GM19239 (cell line): ENCODE measurements at regions not wholly inside any gene's neighbourhood (a gene's known extent, or its start where the extent isn't known, plus 50 kb on each side); places are given as distances from the start of the nearest gene placed in this dataset.

ENCODE experiments used
- DNase-seq: peaks from one replicate; pipeline ENCODE4 v3.0.0; 2011; ENCODE audit warnings: low spot score; ENCODE audit not compliant: insufficient read length
- FAIRE-seq: peaks from 2 replicates; lab custom pipeline; 2011; peaks lifted over from hg19 to GRCh38; lab: Jason Lieb, UNC

DNA sequence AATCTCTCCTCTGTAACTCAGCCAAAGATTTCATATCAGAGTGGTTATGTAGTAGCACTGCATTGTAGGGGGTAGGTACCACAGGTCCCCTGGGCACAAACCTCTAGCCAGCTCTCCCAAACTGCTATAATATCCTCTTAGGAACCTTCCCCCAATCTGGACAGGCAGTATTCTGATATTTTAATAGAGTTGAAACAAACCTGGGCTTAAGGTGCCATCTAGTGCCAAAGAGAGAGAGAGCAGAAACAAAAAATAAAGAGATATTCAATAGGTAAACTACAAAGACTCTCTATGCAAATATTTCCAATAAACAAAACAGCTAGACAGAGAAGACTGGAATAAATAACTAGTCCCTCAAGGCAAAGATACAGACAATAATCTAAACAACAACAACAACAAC lies 1070.0 kb downstream of the CDH11 start:
- DNase-seq (no peak), FAIRE-seq (no peak)

DNA sequence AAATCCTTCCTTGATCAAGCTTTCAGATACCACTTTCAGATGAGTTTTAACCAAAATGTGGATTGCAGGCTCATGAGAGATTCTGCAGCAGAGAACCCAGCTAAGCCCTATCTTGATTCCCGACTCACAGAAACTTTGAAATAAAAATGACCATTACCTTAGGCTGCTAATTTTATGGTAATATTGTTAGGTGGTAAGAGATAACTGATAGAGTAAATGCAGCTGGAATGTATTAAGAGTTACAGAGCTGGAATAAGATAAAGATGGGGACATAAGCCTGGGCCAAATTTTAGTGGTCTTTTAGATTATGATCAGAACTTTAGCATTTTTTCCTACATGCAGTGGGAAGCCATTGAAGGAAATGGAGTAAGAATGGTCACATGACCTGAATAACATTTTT lies 1074.0 kb downstream of the CDH11 start:
- FAIRE-seq, result no peak
- no peak for DNase-seq

DNA sequence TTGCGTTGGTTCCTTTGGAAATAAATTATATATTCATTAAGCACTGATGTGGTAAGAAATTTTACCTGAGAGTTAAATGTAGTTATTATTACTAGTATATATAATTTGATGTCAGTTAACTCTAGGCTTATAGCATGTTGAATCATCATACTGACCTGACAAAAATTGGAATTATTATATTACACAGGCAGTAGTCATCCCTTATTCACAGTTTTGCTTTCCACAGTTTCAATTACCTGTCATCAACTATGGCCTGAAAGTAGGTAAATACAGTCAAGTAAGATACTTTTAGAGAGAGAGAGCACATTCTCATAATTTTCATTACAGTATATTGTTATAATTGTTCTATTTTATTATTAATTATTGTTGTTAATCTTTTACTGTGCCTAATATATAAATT lies 1074.7 kb downstream of the CDH11 start:
- FAIRE-seq (no peak), DNase-seq (no peak)

DNA sequence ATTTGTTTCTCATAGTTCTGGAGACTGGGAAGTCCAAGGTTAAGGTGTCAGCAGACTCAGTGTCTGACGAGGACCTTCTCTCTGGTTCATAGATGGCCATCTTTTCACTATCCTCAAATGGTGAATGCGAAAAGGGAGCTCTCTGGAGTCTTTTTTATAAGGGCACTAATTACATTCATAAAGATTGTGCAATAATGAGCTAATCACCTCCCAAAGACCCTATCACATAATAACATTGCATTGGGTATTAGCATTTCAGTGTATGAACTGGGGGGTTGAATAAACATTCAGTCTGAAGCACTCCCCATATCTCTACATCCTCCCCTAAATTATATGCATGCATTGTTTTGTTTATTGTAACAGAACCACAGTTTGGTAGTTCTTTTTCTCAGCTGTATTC lies 1086.5 kb downstream of the CDH11 start:
- FAIRE-seq (no peak), DNase-seq (no peak)

DNA sequence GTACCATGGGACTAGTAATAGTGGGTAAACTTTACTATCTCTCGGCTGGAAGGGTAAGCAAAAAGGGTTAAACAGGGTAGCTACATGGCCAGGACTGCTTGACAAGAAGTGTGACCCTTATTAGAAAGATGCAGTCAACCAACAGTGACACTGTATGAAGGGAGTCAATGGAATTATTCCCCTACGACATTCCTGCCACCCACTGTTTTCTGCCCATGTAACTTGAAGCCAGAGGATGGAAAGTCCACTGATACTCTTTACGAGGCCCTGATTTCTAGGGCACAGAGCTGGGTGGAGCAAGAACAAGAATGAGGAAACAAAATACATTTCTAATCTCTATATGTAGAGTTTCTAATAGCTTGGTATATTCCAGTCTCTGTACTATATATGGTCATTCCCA lies 1102.5 kb downstream of the CDH11 start:
- DNase-seq (no peak), FAIRE-seq (no peak)

DNA sequence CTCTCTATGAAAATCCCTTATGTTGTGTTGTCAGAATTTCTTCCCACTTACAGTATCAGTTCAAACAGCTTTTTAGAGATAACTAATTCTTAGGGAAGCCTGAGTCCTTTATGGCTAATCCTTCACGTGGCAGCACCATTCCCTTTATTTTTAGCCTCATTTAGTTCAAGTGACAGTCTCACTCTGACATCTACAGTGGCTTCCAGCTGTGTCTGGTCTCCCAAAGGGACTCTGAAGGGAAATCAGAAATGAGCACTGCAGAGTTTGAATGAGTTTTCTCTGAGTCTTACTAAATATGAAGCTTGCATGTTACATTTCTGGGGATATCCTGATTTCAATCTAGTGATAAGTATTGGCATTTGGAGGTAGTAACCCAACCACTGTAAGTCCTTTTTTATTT lies 1104.1 kb downstream of the CDH11 start:
- FAIRE-seq (no peak), DNase-seq (no peak)

DNA sequence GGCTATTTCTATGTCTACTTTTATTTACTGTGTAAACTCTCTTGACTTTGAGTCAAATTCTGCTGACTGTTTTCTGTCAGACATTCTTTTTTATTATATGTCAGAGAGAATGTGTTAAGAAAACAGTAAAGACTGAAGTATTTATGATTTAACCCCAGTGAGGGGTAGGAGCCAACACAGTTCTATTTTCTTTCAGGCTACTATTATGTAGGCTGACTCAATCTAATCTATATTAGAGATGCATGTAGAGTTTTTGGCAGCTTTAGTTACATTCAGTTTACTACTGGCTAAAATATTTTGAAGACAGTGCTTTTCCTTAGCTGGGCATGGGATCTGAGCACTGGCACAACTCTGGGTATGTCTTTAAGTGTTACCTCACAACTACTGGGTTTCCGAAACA lies 1108.0 kb downstream of the CDH11 start:
- FAIRE-seq (no peak), DNase-seq (no peak)

DNA sequence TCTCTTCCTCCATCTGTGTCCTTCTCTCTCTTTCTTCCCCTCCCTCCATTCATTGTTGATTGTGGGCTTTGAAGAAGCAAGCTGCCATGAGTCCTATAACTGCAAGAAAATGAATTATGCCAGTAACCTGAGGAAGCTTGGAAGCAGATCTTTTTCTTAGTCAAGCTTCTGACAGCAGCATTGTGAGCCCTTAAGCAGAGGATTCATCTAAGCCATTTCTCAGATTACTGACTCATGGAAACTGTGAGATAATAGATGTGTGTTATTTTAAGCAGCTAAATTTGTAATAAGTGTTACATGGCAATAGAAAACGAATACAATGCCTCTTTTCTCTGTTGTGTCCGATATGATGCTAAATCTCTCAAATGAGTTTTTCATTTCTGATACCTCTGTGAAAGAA lies 1109.7 kb downstream of the CDH11 start:
- DNase-seq (no peak), FAIRE-seq (no peak)

DNA sequence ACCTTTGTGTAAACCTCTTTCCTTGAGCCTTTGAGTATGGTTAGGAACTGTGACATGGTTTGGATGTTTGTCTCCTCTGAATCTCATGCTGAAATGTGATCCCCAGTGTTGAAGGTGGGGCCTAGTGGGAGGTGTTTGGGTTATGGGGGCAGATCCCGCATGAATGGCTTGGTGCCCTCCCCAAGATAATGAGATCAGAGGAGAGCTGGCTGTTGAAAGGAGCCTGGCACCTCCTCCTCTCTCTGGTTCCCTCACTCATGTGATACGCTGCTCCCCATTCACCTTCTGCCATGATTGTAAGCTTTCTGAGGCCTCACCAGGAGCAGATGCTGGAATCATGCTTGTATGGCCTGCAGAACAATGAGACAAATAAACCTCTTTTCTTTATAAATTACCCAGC lies 1110.2 kb downstream of the CDH11 start:
- no peak for DNase-seq
- FAIRE-seq, result no peak

DNA sequence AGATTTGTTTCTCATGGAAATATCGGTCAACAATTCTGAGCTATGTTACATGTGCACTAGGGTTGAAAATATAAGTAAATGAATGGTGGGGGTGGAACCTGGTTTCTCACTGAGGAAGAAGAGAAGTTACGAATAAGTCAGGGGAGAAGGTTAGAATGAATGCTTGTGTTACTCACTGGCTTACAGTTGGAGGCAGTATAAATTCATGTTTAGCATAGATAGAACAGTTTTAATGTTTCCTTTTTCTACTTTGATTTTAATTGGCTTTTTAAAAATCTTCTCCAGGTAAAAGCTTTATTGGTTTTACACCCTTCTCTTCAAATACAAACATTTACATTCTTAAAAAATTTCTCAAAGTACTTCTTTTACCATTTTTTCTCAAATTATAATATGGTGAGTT lies 1113.7 kb downstream of the CDH11 start:
- DNase-seq (no peak), FAIRE-seq (no peak)

DNA sequence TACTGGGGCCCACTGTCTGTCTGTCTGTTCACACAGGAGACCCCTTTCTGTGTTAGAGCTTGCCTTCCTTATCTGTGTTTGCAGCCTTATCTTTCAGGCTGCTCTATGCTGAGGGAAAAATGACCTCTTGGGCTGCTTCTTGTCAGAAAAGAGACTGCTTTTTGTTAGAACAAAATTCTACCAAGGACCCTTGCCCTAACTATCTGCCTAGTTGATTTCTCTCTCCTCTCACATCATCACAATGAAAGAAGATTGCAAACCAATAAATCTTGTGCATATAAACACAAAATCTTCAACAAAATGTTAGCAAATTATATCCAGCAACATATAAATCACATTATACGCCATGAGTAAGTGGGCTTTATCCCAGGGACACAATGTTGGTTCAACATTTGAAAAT lies 1117.7 kb downstream of the CDH11 start:
- FAIRE-seq, result no peak
- DNase-seq, result no peak

DNA sequence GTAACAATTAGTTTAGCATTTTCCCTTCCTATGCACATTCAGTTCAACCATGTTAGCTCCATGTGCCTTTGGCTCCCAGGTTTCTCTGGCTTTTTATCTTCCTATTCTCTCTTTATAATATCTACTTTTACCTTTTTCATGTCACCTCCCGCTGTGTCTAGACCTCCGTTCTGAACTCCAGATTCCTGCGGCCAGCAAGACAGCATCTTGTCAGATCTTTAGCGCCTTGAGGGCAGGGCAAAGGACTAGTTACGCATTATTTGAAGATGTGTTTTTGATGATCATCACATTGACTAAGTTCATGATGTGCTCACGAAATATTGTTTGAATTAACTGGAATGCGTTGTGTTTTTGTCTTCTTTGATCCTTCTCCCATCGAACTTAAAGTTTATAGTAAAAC lies 1126.8 kb downstream of the CDH11 start:
- DNase-seq, result no peak
- FAIRE-seq, result no peak

DNA sequence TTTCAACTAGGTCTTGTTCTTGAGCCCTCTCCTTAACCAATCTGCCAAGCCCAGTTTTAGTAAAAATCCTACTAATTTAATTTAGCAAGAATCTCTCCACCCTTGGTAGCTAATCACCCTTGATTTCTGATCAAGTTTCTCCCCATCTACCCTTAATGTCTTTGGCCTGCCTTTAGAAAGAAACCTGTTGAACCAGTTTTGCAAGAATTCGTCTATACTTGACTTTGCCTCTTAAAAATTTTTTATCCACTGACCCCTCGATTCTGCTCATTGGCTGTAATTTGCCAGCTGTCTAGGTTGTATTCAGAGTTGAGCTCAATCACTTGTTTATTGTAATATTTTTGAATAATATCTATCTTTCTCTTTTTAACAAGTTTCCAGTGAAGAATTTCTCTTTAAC lies 1138.5 kb downstream of the CDH11 start:
- FAIRE-seq (no peak), DNase-seq (no peak)

DNA sequence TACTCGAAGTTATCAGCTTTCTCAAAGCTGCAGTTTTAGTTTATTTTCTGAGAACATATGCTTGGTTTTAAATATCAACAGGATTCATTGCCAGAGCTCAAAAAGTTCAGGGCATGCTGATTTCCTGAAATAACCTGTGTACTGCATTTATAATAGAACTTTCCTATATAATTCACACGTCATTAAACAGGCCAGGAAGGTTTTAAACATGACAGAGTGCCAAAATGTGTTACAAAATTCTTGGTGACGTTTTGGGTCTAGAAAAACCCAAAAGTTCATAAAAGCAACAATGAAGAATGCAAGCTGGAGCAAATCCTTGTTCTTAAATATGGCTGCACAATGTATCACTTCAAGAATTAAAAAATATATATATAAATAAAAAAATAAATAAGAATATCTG lies 1139.1 kb downstream of the CDH11 start:
- FAIRE-seq (no peak), DNase-seq (no peak)

DNA sequence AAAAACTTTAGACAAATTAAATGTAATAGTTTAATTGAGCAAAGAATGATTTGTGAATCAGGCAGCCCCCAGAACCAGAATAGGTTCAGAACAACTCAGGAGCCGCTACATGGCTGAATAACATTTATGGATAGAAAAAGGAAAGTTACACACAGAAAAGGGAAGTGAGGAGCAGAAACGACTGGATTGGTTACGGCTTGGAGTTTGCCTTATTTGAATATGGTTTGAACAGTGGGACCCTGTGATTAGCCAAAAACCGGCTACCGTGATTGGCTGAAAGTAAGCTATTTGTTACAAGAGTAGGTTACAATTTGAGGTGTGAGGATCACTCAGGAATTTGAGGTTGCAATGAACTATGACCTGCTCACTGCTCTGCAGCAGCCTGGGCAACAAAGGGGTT lies 1139.8 kb downstream of the CDH11 start:
- no peak for DNase-seq
- FAIRE-seq, result no peak

DNA sequence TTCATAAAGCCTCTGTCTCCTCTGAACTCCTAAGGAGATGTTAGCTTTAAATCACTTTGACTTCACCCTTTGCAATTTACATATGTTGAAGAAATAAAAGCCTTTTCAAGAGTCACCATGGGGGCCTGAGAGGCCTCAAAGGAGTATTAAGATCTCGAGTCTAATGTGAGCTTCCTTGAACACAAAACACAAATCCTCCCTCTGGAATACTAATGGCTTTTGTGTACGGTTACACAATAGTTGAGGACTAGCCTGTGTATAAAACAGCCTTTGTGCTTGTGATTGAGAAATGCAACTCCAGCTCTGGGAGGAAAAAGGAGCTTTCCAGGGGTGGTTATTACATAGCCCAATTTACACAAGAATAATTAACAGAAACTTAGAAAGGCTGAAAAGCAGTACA lies 1140.2 kb downstream of the CDH11 start:
- FAIRE-seq (no peak), DNase-seq (no peak)

DNA sequence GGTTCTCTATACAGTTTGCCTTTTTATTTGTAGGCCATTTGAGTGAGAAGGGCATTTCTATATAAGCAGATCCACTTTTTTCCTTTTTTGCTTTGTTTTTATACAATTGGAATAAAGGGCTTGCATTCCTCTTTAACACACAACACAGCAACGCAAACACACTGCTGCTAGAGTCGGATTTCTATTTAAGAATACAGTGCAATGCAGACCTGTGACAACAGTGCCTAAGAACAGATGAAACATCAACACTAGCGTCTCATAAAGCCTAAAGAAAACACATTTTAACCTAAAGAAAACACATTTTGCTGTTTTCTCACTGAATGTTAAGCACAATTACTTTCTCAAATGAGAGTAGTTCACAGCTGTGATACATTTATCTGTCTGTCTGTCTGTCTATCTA lies 1141.1 kb downstream of the CDH11 start:
- DNase-seq, result no peak
- no peak for FAIRE-seq

DNA sequence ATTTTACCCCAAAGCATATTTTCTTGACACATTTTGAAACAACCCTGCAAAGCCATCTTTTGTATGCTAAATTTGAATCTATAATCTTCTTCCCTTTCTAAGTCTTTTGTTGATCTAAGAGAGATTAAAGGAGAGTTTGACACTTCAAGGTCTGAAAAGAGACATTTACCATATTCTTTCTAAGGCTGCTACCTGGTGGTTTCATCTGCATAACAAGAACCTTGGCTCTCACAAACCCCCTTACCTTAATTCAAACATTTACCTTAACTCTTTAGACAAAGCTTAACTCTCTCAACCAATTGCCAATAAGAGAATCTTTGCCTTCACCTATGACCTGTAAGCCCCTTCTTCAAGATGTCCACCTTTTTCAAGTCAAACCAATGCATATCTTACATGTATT lies 1143.6 kb downstream of the CDH11 start:
- FAIRE-seq, result no peak
- no peak for DNase-seq

DNA sequence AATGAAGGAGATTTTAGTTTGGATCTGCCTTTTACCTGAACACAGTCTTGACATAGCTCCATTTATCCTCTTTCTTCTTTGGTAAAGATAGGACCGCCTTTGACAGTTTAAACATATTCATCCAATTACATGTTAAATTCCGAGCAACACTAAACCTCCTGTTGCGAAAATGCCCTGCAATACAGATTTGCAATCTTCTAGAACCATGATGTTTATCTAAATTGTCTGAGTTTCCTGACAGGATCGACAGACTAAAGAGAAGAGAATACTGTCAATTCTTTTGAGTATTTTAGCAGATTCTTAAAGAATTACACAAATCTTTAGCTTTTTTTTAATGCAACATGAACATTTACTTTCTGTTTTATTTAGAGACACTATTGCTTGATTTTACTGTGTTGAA lies 1145.5 kb downstream of the CDH11 start:
- DNase-seq (no peak), FAIRE-seq (no peak)

DNA sequence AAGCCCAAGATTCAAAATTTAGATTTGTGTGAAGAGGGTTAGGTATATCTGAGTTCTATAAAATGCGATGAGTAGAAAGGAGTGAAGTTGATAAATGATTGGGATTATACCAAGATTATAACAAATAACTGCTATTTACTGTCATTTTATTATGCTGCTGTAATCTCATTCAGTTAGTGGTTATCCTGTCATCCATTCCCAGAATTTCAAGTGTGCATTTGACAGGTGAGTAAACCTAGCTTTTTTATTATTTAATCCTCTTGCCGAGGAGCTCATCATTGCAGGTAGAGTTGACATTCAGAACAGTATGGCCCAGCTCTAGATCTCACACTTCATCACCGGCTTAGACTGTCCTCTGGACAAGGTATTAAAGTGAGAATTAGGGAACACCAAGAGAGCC lies 1146.2 kb downstream of the CDH11 start:
- DNase-seq, result no peak
- no peak for FAIRE-seq

DNA sequence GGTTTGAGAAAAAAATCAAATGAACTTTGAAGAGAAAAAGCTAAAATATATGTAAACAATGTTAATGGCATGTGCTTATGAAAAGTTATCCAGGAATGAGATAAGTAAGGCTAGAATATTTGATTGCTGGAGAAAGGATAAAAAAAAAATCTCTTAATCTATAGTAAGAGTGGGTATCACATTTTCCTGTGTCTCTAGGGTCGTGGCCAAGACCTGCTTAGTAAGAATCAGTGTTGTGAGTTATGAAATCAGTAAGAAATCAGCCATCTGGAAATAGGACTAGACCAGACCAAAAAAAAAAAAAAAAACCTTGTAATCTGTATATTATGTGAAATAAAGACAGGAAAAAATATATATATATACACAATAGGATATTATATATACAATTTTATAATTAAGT lies 1153.9 kb downstream of the CDH11 start:
- DNase-seq, result no peak
- no peak for FAIRE-seq

DNA sequence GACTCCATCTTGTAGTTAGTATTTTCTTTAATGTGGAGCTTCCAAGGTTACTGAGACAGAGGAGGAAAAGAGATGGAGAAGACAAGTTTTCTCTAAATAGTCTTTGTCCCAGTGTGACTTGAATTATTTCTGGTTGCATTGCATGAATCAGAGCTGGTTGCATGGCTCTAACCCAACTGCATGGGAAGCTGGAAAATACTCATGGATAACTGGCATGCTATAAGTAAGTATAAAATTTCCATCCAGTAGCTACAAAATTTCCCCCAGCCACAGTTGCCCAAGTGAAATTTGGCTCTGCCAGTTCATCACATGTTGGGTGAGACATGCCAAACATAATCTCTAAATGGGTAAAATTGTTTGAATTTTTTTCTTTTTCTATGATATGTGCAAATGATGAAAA lies 1161.5 kb downstream of the CDH11 start:
- DNase-seq (no peak), FAIRE-seq (no peak)

DNA sequence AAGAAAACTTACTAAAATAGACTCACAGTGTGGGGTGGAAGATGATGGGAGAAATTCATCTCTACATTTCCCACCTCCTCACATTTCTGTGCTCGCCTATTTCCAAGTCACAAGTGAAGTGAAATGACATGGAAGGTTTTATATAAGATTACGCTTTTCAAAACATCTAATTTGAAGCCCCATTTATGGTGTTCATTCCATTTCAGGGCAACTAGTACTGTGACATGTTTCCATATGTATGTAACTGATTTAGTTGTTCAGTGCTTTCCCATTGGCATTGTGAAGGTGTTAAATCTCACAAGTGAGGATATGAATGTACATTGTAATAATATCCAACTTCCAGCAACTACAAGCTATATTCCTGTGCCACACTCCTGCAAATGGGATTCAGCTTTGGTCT lies 1174.8 kb downstream of the CDH11 start:
- DNase-seq (no peak), FAIRE-seq (no peak)
